Activated T-cell treated with anti-CD3 and anti-CD28 coated beads, Interleukin-2, amount 50 U/mL, for 72 hours (primary cell): ENCODE measurements at regions not wholly inside any gene's neighbourhood (a gene's known extent, or its start where the extent isn't known, plus 50 kb on each side); places are given as distances from the start of the nearest gene placed in this dataset.
"Not testable (repeated sequence)": the region's sequence is repeated elsewhere in the genome, so short reads cannot be mapped to it uniquely, and the experiment has no call there.

Experiments
- ATAC-seq, 2 donors: fragments of 150-1000 bp; cut with Tn5 transposase; replicated peaks in 1 of 2; 2 replicates each; pipeline ENCODE4 v1.10.0; 2021; ENCODE audit warnings: moderate library complexity in 2 of 2, mild to moderate bottlenecking in 1 of 2
- DNase-seq, 2 donors: peaks; one replicate each; pipeline ENCODE4 v3.0.0; 2021 to 2022; ENCODE audit warnings: mixed read lengths in 1 of 2
- H3K27ac Mint-ChIP-seq: one replicate; pipeline ENCODE4 v1.8.0; 2022; ENCODE audit warnings: mild to moderate bottlenecking, moderate library complexity, mixed read lengths
- H3K27me3 Mint-ChIP-seq: one replicate; pipeline ENCODE4 v1.8.0; 2022; ENCODE audit warnings: low read depth, mixed read lengths
- H3K36me3 Mint-ChIP-seq, 2 donors: one replicate each; pipeline ENCODE4 v1.8.0; 2022; ENCODE audit warnings: mixed read lengths in 2 of 2, mild to moderate bottlenecking in 1 of 2; ENCODE audit not compliant: insufficient read depth in 2 of 2
- H3K4me1 Mint-ChIP-seq: one replicate; pipeline ENCODE4 v1.8.0; 2022; ENCODE audit warnings: low read depth, mixed read lengths
- H3K4me3 Mint-ChIP-seq, 2 donors: one replicate each; pipeline ENCODE4 v1.8.0; 2022; ENCODE audit warnings: mild to moderate bottlenecking in 2 of 2, mixed read lengths in 2 of 2, moderate library complexity in 2 of 2
- H3K9me3 Mint-ChIP-seq, 2 donors: one replicate each; pipeline ENCODE4 v1.8.0; 2022; ENCODE audit warnings: mixed read lengths in 2 of 2

- H3K27me3 Mint-ChIP-seq = no peaks in the 10 kb centered on the region
- H3K4me1 Mint-ChIP-seq = no peaks in the 10 kb centered on the region
- H3K27ac Mint-ChIP-seq = no peak overlapping the region
- ATAC-seq (no peak), DNase-seq (no peak)
- H3K4me3 Mint-ChIP-seq = no peak overlapping the region
- peaks cover 0 to 3% of the 10 kb centered on the region in 2 donors for H3K9me3 Mint-ChIP-seq
- H3K36me3 Mint-ChIP-seq = no peaks in the 10 kb centered on the region
Observed at GRCh38 chr9:134568116-134568515, 73.5 kb upstream of the COL5A1 start.

GRCh38 chr9:134568811-134569210 is 72.8 kb upstream of the COL5A1 start:
- no peak overlapping the region for H3K4me3 Mint-ChIP-seq
- no peaks in the 10 kb centered on the region for H3K27me3 Mint-ChIP-seq
- DNase-seq (no peak), ATAC-seq (no peak)
- H3K36me3 Mint-ChIP-seq = no peaks in the 10 kb centered on the region
- H3K27ac Mint-ChIP-seq = no peak overlapping the region
- no peaks in the 10 kb centered on the region for H3K4me1 Mint-ChIP-seq
- H3K9me3 Mint-ChIP-seq = peaks cover 0 to 3% of the 10 kb centered on the region in 2 donors

GRCh38 chr9:134569626-134570025 is 72.0 kb upstream of the COL5A1 start:
- Mint-ChIP-seq H3K27ac (no peak overlapping the region), H3K9me3 (peaks cover 0 to 3% of the 10 kb centered on the region in 2 donors), H3K36me3 (no peaks in the 10 kb centered on the region), H3K27me3 (no peaks in the 10 kb centered on the region), H3K4me1 (no peaks in the 10 kb centered on the region), H3K4me3 (no peak overlapping the region)
- ATAC-seq = no peak
- DNase-seq = no peak

- no peaks in the 10 kb centered on the region for H3K27me3 Mint-ChIP-seq
- ATAC-seq (no peak), DNase-seq (no peak)
- H3K27ac Mint-ChIP-seq = no peak overlapping the region
- H3K36me3 Mint-ChIP-seq = no peaks in the 10 kb centered on the region
- H3K4me1 Mint-ChIP-seq = no peaks in the 10 kb centered on the region
- no peak overlapping the region for H3K4me3 Mint-ChIP-seq
- H3K9me3 Mint-ChIP-seq = peaks cover 0 to 3% of the 10 kb centered on the region in 2 donors
Observed at GRCh38 chr9:134570151-134570621, 71.4 kb upstream of the COL5A1 start.

GRCh38 chr9:134570711-134571325 is 70.8 kb upstream of the COL5A1 start:
- DNase-seq = no peak
- H3K4me3 Mint-ChIP-seq = no peak overlapping the region
- H3K27me3 Mint-ChIP-seq = no peaks in the 10 kb centered on the region
- no peaks in the 10 kb centered on the region for H3K36me3 Mint-ChIP-seq
- no peaks in the 10 kb centered on the region for H3K4me1 Mint-ChIP-seq
- peaks cover 0 to 3% of the 10 kb centered on the region in 2 donors for H3K9me3 Mint-ChIP-seq
- H3K27ac Mint-ChIP-seq = no peak overlapping the region
- ATAC-seq = no peak

GRCh38 chr9:134571326-134571931 is 70.2 kb upstream of the COL5A1 start:
- DNase-seq (no peak), ATAC-seq (no peak)
- H3K9me3 Mint-ChIP-seq = peaks cover 0 to 3% of the 10 kb centered on the region in 2 donors
- H3K4me1 Mint-ChIP-seq = no peaks in the 10 kb centered on the region
- H3K27me3 Mint-ChIP-seq = no peaks in the 10 kb centered on the region
- H3K4me3 Mint-ChIP-seq = no peak overlapping the region
- no peak overlapping the region for H3K27ac Mint-ChIP-seq
- H3K36me3 Mint-ChIP-seq = no peaks in the 10 kb centered on the region

- peaks cover 3% of the 10 kb centered on the region for H3K27me3 Mint-ChIP-seq
- no peak overlapping the region for H3K4me3 Mint-ChIP-seq
- H3K9me3 Mint-ChIP-seq = peaks cover 0 to 3% of the 10 kb centered on the region in 2 donors
- no peak for DNase-seq
- peak in 1 of 2 donors; percentile 23 for ATAC-seq
- no peaks in the 10 kb centered on the region for H3K4me1 Mint-ChIP-seq
- no peaks in the 10 kb centered on the region for H3K36me3 Mint-ChIP-seq
- H3K27ac Mint-ChIP-seq = no peak overlapping the region
Observed at GRCh38 chr9:134571946-134572917, 69.4 kb upstream of the COL5A1 start.

GRCh38 chr9:134574686-134575085 is 66.9 kb upstream of the COL5A1 start:
- H3K4me1 Mint-ChIP-seq, H3K27ac Mint-ChIP-seq, H3K36me3 Mint-ChIP-seq, ATAC-seq, H3K9me3 Mint-ChIP-seq, H3K4me3 Mint-ChIP-seq, DNase-seq: not testable (repeated sequence)
- peaks cover 23% of the 10 kb centered on the region for H3K27me3 Mint-ChIP-seq

- DNase-seq (no peak), ATAC-seq (no peak)
- H3K4me3 Mint-ChIP-seq = no peak overlapping the region
- H3K36me3 Mint-ChIP-seq = peaks cover 1 to 2% of the 10 kb centered on the region in 2 donors
- H3K27me3 Mint-ChIP-seq = peaks cover 25% of the 10 kb centered on the region
- H3K9me3 Mint-ChIP-seq = peaks cover 0 to 4% of the 10 kb centered on the region in 2 donors
- no peak overlapping the region for H3K27ac Mint-ChIP-seq
- H3K4me1 Mint-ChIP-seq = no peaks in the 10 kb centered on the region
Observed at GRCh38 chr9:134575103-134575900, 66.3 kb upstream of the COL5A1 start.

- no peaks in the 10 kb centered on the region for H3K4me1 Mint-ChIP-seq
- no peak overlapping the region for H3K27ac Mint-ChIP-seq
- DNase-seq (no peak), ATAC-seq (no peak)
- H3K36me3 Mint-ChIP-seq = peaks cover 2% of the 10 kb centered on the region in 2 donors
- no peak overlapping the region for H3K4me3 Mint-ChIP-seq
- peaks cover 25% of the 10 kb centered on the region for H3K27me3 Mint-ChIP-seq
- H3K9me3 Mint-ChIP-seq = peaks cover 0 to 4% of the 10 kb centered on the region in 2 donors
Observed at GRCh38 chr9:134575901-134576176, 65.8 kb upstream of the COL5A1 start.

GRCh38 chr9:134585021-134585561 is 56.5 kb upstream of the COL5A1 start:
- Mint-ChIP-seq H3K4me1 (no peaks in the 10 kb centered on the region), H3K27ac (no peak overlapping the region), H3K36me3 (peaks cover 0 to 2% of the 10 kb centered on the region in 2 donors), H3K9me3 (no peaks in the 10 kb centered on the region), H3K4me3 (no peak overlapping the region), H3K27me3 (peaks cover 6% of the 10 kb centered on the region)
- ATAC-seq (no peak), DNase-seq (no peak)

- Mint-ChIP-seq H3K4me1 (no peaks in the 10 kb centered on the region), H3K9me3 (no peaks in the 10 kb centered on the region), H3K27me3 (peaks cover 13% of the 10 kb centered on the region), H3K4me3 (no peak overlapping the region), H3K36me3 (no peaks in the 10 kb centered on the region), H3K27ac (no peak overlapping the region)
- ATAC-seq = no peak
- DNase-seq = no peak
Observed at GRCh38 chr9:134585746-134586706, 55.6 kb upstream of the COL5A1 start.
